GM23338 (cell line): ENCODE measurements at regions not wholly inside any gene's neighbourhood (a gene's known extent, or its start where the extent isn't known, plus 50 kb on each side); places are given as distances from the start of the nearest gene placed in this dataset.

Source experiments
- ATAC-seq: fragments of 200-7000 bp; cut with Tn5 transposase; 3 replicates; pipeline ENCODE4 v1.9.1; 2020
- DNase-seq: peaks from one replicate; pipeline ENCODE4 v3.0.0-alpha.2; 2015; ENCODE audit warnings: low spot score
- H2AFZ ChIP-seq: fragments of 200-600 bp; sonication (generic); 2 replicates; pipeline ENCODE4 v1.8.0; 2016; ENCODE audit warnings: antibody characterized with exemption, mild to moderate bottlenecking, moderate library complexity
- H3F3A ChIP-seq: fragments of 200-600 bp; sonication (generic); replicated peaks from 2 replicates; pipeline ENCODE4 v1.8.0; 2017; ENCODE audit warnings: antibody characterized with exemption, mixed run types, low read depth
- H3K27ac ChIP-seq: fragments of 200-600 bp; sonication (generic); 2 replicates; pipeline ENCODE4 v1.6.1; 2016; ENCODE audit warnings: low read depth
- H3K27me3 ChIP-seq: fragments of 200-600 bp; sonication (generic); 2 replicates; pipeline ENCODE4 v1.8.0; 2016; ENCODE audit warnings: mild to moderate bottlenecking, mixed run types, moderate library complexity; ENCODE audit not compliant: insufficient read depth
- H3K36me3 ChIP-seq: fragments of 200-600 bp; sonication (generic); 2 replicates; pipeline ENCODE4 v1.8.0; 2016; ENCODE audit warnings: mild to moderate bottlenecking; ENCODE audit not compliant: insufficient read depth
- H3K4me1 ChIP-seq: fragments of 200-600 bp; sonication (generic); 2 replicates; pipeline ENCODE4 v1.8.0; 2016; ENCODE audit warnings: mild to moderate bottlenecking, moderate library complexity; ENCODE audit not compliant: insufficient read depth
- H3K4me2 ChIP-seq: fragments of 200-600 bp; sonication (generic); 2 replicates; pipeline ENCODE4 v1.7.1; 2017; ENCODE audit warnings: mixed run types
- H3K4me3 ChIP-seq: fragments of 200-600 bp; sonication (generic); 2 replicates; pipeline ENCODE4 v1.6.1; 2016; ENCODE audit warnings: mixed run types
- H3K79me2 ChIP-seq: fragments of 200-600 bp; sonication (generic); replicated peaks from 2 replicates; pipeline ENCODE4 v1.8.0; 2017; ENCODE audit warnings: mild to moderate bottlenecking; ENCODE audit not compliant: insufficient read depth
- H3K9me2 ChIP-seq: fragments of 200-600 bp; sonication (generic); 2 replicates; pipeline ENCODE4 v1.8.0; 2017; ENCODE audit not compliant: insufficient read depth
- H4K20me1 ChIP-seq: fragments of 200-600 bp; sonication (generic); replicated peaks from 2 replicates; pipeline ENCODE4 v1.8.0; 2017; ENCODE audit warnings: mild to moderate bottlenecking; ENCODE audit not compliant: insufficient read depth
- H3K27ac Mint-ChIP-seq: 2 replicates; pipeline ENCODE4 v1.8.0; 2020; ENCODE audit warnings: inconsistent platforms, mild to moderate bottlenecking, moderate library complexity, mixed read lengths
- H3K27me3 Mint-ChIP-seq: 3 replicates; pipeline ENCODE4 v1.8.0; 2022; ENCODE audit warnings: low read depth, mild to moderate bottlenecking, moderate library complexity, mixed read lengths, inconsistent platforms; ENCODE audit not compliant: insufficient read depth, poor library complexity
- H3K36me3 Mint-ChIP-seq: 3 replicates; pipeline ENCODE4 v1.8.0; 2021; ENCODE audit warnings: low read depth, mild to moderate bottlenecking, inconsistent platforms, moderate library complexity, mixed read lengths
- H3K4me1 Mint-ChIP-seq: 3 replicates; pipeline ENCODE4 v1.8.0; 2020; ENCODE audit warnings: mild to moderate bottlenecking, inconsistent platforms, mixed read lengths
- H3K4me3 Mint-ChIP-seq: 3 replicates; pipeline ENCODE4 v1.8.0; 2021; ENCODE audit warnings: moderate library complexity, mild to moderate bottlenecking, inconsistent platforms, mixed read lengths
- H3K9me3 Mint-ChIP-seq: 3 replicates; pipeline ENCODE4 v1.8.0; 2020; ENCODE audit warnings: moderate library complexity, mild to moderate bottlenecking, inconsistent platforms, mixed read lengths
- CREB1 ChIP-seq: fragments of 250-450 bp; sonication (Bioruptor Pico); IDR thresholded peaks from 2 replicates; pipeline ENCODE4 v1.5.0; 2020; ENCODE audit warnings: low read depth, mild to moderate bottlenecking, moderate library complexity
- EZH2 ChIP-seq: fragments of 200-600 bp; sonication (generic); IDR thresholded peaks from one replicate; pipeline ENCODE4 v1.8.0; 2017; ENCODE audit warnings: antibody characterized with exemption, mild to moderate bottlenecking, low read depth; ENCODE audit not compliant: unreplicated experiment
- EZH2phosphoT487 ChIP-seq: fragments of 200-600 bp; sonication (generic); IDR thresholded peaks from one replicate; pipeline ENCODE4 v1.8.1; 2018; ENCODE audit warnings: antibody characterized with exemption; ENCODE audit not compliant: unreplicated experiment
- JUNB ChIP-seq: IDR thresholded peaks from one replicate; pipeline ENCODE4 v1.6.1; 2016; ENCODE audit warnings: antibody characterized with exemption; ENCODE audit not compliant: unreplicated experiment
- NANOG ChIP-seq: IDR thresholded peaks from 2 replicates; pipeline ENCODE4 v1.6.1; 2016; ENCODE audit warnings: antibody characterized with exemption, borderline replicate concordance
- POLR2AphosphoS5 ChIP-seq: IDR thresholded peaks from 2 replicates; pipeline ENCODE4 v1.6.1; 2016; ENCODE audit warnings: antibody characterized with exemption, low read depth
- REST ChIP-seq: IDR thresholded peaks from one replicate; pipeline ENCODE4 v1.6.1; 2018; ENCODE audit warnings: antibody characterized with exemption; ENCODE audit not compliant: unreplicated experiment
- STAT1 ChIP-seq: IDR thresholded peaks from one replicate; pipeline ENCODE4 v1.6.1; 2016; ENCODE audit warnings: antibody characterized with exemption; ENCODE audit not compliant: unreplicated experiment
- ZNF114 ChIP-seq: fragments of 250-450 bp; sonication (Bioruptor Pico); IDR thresholded peaks from 2 replicates; pipeline ENCODE4 v1.5.0; 2020; ENCODE audit warnings: mild to moderate bottlenecking, moderate library complexity
- ZNF331 ChIP-seq: fragments of 250-450 bp; sonication (Bioruptor Pico); IDR thresholded peaks from 2 replicates; pipeline ENCODE4 v1.5.0; 2020; ENCODE audit warnings: low read depth, mild to moderate bottlenecking, moderate library complexity
- TF ChIP-seq, protein P1 (sequence below), 2 experiments: fragments of 200-600 bp in 1 of 2; sonication (generic) in 1 of 2; conservative IDR thresholded peaks; 2 replicates each; pipeline versions ENCODE4 v1.5.1 to v1.6.1; 2016 to 2017; ENCODE audit warnings: antibody characterized with exemption in 2 of 2, low read depth in 2 of 2, mild to moderate bottlenecking in 2 of 2, moderate library complexity in 1 of 2

- TF ChIP-seq, protein P1, sequence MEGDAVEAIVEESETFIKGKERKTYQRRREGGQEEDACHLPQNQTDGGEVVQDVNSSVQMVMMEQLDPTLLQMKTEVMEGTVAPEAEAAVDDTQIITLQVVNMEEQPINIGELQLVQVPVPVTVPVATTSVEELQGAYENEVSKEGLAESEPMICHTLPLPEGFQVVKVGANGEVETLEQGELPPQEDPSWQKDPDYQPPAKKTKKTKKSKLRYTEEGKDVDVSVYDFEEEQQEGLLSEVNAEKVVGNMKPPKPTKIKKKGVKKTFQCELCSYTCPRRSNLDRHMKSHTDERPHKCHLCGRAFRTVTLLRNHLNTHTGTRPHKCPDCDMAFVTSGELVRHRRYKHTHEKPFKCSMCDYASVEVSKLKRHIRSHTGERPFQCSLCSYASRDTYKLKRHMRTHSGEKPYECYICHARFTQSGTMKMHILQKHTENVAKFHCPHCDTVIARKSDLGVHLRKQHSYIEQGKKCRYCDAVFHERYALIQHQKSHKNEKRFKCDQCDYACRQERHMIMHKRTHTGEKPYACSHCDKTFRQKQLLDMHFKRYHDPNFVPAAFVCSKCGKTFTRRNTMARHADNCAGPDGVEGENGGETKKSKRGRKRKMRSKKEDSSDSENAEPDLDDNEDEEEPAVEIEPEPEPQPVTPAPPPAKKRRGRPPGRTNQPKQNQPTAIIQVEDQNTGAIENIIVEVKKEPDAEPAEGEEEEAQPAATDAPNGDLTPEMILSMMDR (conservative IDR thresholded peaks at IDR 0.05; ENCODE audit: low read depth in 2 of 2), result no peak
- TF ChIP-seq CREB1 (CRISPR knock-in tag), result no peak
- no peak for TF ChIP-seq EZH2phosphoT487
Measured at GRCh38 chr12:76247026-76247646, 101.1 kb downstream of the BBS10 start (continued).

- H3K4me3 ChIP-seq, result no peak overlapping the region
- H3K4me2 ChIP-seq, result no peak overlapping the region
- Mint-ChIP-seq H3K4me3 (no peak overlapping the region), H3K36me3 (no peaks in the 10 kb centered on the region), H3K9me3 (no peaks in the 10 kb centered on the region), H3K4me1 (peaks cover 19% of the 10 kb centered on the region), H3K27me3 (peaks cover 2% of the 10 kb centered on the region), H3K27ac (no peak overlapping the region)
- TF ChIP-seq STAT1 (no peak), NANOG (no peak), JUNB (no peak), POLR2AphosphoS5 (no peak)
- H3K27me3 ChIP-seq, result no peaks in the 10 kb centered on the region
- no peaks in the 10 kb centered on the region for H3K79me2 ChIP-seq
- H4K20me1 ChIP-seq, result no peaks in the 10 kb centered on the region
- H3K36me3 ChIP-seq, result no peaks in the 10 kb centered on the region
- H3K27ac ChIP-seq, result no peak overlapping the region
- peaks cover 10% of the 10 kb centered on the region for H3K9me2 ChIP-seq
- H3K4me1 ChIP-seq, result peaks cover 19% of the 10 kb centered on the region
- ATAC-seq (no peak), DNase-seq (no peak)
- H2AFZ ChIP-seq, result no peak overlapping the region
- no peaks in the 10 kb centered on the region for H3F3A ChIP-seq
Measured at GRCh38 chr12:76246611-76247010, 101.6 kb downstream of the BBS10 start.

DNA sequence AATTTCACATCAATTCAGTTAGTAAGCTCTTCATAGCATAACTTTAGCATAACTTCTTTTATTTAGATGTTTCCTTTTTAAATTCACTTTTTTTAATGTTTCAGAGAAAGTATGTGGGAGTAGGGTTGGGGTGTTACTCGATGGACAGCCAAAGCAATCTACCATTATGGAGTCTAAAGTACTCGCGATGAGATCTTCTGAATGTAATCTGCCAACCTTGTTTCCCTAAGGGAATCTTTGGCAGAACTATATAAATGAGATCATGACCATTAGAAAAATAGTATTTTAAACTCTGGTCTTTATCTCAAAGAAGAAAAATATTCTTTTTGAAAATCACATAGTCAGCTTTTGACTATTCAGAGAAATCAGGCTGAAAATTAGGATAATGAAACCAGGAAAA, 103.9 kb downstream of the BBS10 start:
- H3K36me3 ChIP-seq, result no peaks in the 10 kb centered on the region
- Mint-ChIP-seq H3K27me3 (peaks cover 2% of the 10 kb centered on the region), H3K9me3 (no peaks in the 10 kb centered on the region), H3K4me1 (peaks cover 4% of the 10 kb centered on the region; the same call in 1 of the 3 replicates), H3K27ac (no peak overlapping the region), H3K36me3 (no peaks in the 10 kb centered on the region), H3K4me3 (no peak overlapping the region)
- peaks cover 6% of the 10 kb centered on the region; the same call in 1 of the 2 replicates for H3K4me1 ChIP-seq
- no peak overlapping the region for H3K4me2 ChIP-seq
- H3K9me2 ChIP-seq, result peaks cover 7% of the 10 kb centered on the region; the same call in 1 of the 2 replicates
- ATAC-seq (no peak), DNase-seq (no peak)
- no peak overlapping the region for H3K27ac ChIP-seq
- H3K4me3 ChIP-seq, result no peak overlapping the region
- H2AFZ ChIP-seq, result no peak overlapping the region
- H3K27me3 ChIP-seq, result no peaks in the 10 kb centered on the region
- H4K20me1 ChIP-seq, result no peaks in the 10 kb centered on the region
- no peaks in the 10 kb centered on the region for H3K79me2 ChIP-seq
- no peaks in the 10 kb centered on the region for H3F3A ChIP-seq
- TF ChIP-seq ZNF331 (no peak), REST (no peak), NANOG (no peak), EZH2 (no peak), CREB1 (CRISPR knock-in tag) (no peak), EZH2phosphoT487 (no peak), ZNF114 (CRISPR knock-in tag) (no peak)
- TF ChIP-seq, protein P1 (conservative IDR thresholded peaks at IDR 0.05; ENCODE audit: low read depth in 2 of 2), result no peak
